Lung (tissue), 11 donors: ENCODE measurements at regions not wholly inside any gene's neighbourhood (a gene's known extent, or its start where the extent isn't known, plus 50 kb on each side); places are given as distances from the start of the nearest gene placed in this dataset.

Experiments used
- ATAC-seq: fragments of 200-7000 bp; cut with Tn5 transposase; one replicate; pipeline ENCODE4 v1.9.1; 2020; ENCODE audit warnings: moderate number of reproducible peaks; ENCODE audit not compliant: insufficient read depth, low FRiP score
- DNase-seq, 3 donors: peaks; one replicate each; pipeline ENCODE4 v3.0.0-alpha.2; 2013 to 2017
- H3K27ac ChIP-seq, 2 donors: one replicate each; pipeline ENCODE4 v1.5.1; 2013; ENCODE audit warnings: mild to moderate bottlenecking in 2 of 2, moderate library complexity in 2 of 2, control low read depth in 1 of 2, inconsistent platforms in 1 of 2, low read depth in 1 of 2, low read length in 1 of 2
- H3K27me3 ChIP-seq, 3 donors: one replicate each; pipeline ENCODE4 v1.5.1; 2013; ENCODE audit warnings: low read length in 2 of 3; ENCODE audit not compliant: control insufficient read depth in 3 of 3, insufficient read depth in 3 of 3
- H3K36me3 ChIP-seq, 4 donors: one replicate each; pipeline ENCODE4 v1.5.1; 2013; ENCODE audit warnings: low read length in 4 of 4, mild to moderate bottlenecking in 1 of 4, moderate library complexity in 1 of 4; ENCODE audit not compliant: control insufficient read depth in 4 of 4, insufficient read depth in 4 of 4
- H3K4me1 ChIP-seq, 5 donors: one replicate each; pipeline ENCODE4 v1.5.1; 2013; ENCODE audit warnings: low read length in 5 of 5, mild to moderate bottlenecking in 2 of 5, moderate library complexity in 1 of 5; ENCODE audit not compliant: control insufficient read depth in 5 of 5, insufficient read depth in 5 of 5
- H3K4me3 ChIP-seq: one replicate; pipeline ENCODE4 v1.5.1; 2013; ENCODE audit warnings: mild to moderate bottlenecking, control low read depth, moderate library complexity
- H3K9ac ChIP-seq, 2 donors: one replicate each; pipeline ENCODE4 v1.5.1; 2013; ENCODE audit warnings: low read length in 2 of 2, control low read depth in 1 of 2; ENCODE audit not compliant: insufficient read depth in 1 of 2
- H3K9me3 ChIP-seq, 4 donors: one replicate each; pipeline ENCODE4 v1.5.1; 2013; ENCODE audit warnings: low read length in 3 of 4, mild to moderate bottlenecking in 1 of 4, moderate library complexity in 1 of 4; ENCODE audit not compliant: control insufficient read depth in 4 of 4, insufficient read depth in 3 of 4
- CTCF ChIP-seq: IDR thresholded peaks from 2 replicates; pipeline ENCODE4 v1.5.1; 2012; ENCODE audit warnings: mild to moderate bottlenecking; ENCODE audit errors: control extremely low read depth, extremely low read depth
- WGBS, 2 donors: extraction: QIAGEN DNeasy Blood & Tissue Kit; methylation state at CpG; one replicate each; pipeline ENCODE4 v1.1.7; 2013; 5-methylcytosine and 5-hydroxymethylcytosine counted together
- donor health status: control.
- donor health status: control.
- donor health status: Bipolar disorder and iron deficiency.
- donor health status: healthy.
- donor health status: DM: yes; HTN: yes; CAD: no.

- Histone ChIP-seq H3K9ac (no peak overlapping the region), H3K4me1 (no peaks in the 10 kb centered on the region), H3K36me3 (no peaks in the 10 kb centered on the region), H3K9me3 (no peaks in the 10 kb centered on the region), H3K4me3 (no peak overlapping the region), H3K27ac (no peak overlapping the region), H3K27me3 (no peaks in the 10 kb centered on the region)
- 94 to 99% methylated on average over 4 of the region's 4 CpGs for WGBS, 2 donors
- no peak for TF ChIP-seq CTCF
- DNase-seq (no peak), ATAC-seq (no peak)
Observed at GRCh38 chr6:119985952-119986736, 636.6 kb upstream of the MAN1A1 start.

GRCh38 chr6:119980802-119981201 lies 631.2 kb upstream of the MAN1A1 start:
- no peak for ATAC-seq
- TF ChIP-seq CTCF: no peak
- Histone ChIP-seq H3K9me3 (no peaks in the 10 kb centered on the region), H3K9ac (no peak overlapping the region), H3K36me3 (no peaks in the 10 kb centered on the region), H3K27me3 (no peaks in the 10 kb centered on the region), H3K4me1 (no peaks in the 10 kb centered on the region), H3K27ac (no peak overlapping the region), H3K4me3 (no peak overlapping the region)
- no peak for DNase-seq
- 87 to 97% methylated on average over 1 of the region's 1 CpG for WGBS, 2 donors

GRCh38 chr6:119979862-119980261 lies 630.3 kb upstream of the MAN1A1 start:
- ATAC-seq: no peak
- Histone ChIP-seq H3K27me3 (no peaks in the 10 kb centered on the region), H3K9ac (no peak overlapping the region), H3K4me3 (no peak overlapping the region), H3K27ac (no peak overlapping the region), H3K36me3 (no peaks in the 10 kb centered on the region), H3K9me3 (no peaks in the 10 kb centered on the region), H3K4me1 (no peaks in the 10 kb centered on the region)
- DNase-seq: no peak
- no peak for TF ChIP-seq CTCF
- 29 to 49% methylated on average over 1 of the region's 1 CpG for WGBS, 2 donors
